ENCODE measurements at regions not wholly inside any gene's neighbourhood (a gene's known extent, or its start where the extent isn't known, plus 50 kb on each side); places are given as distances from the start of the nearest gene placed in this dataset.

- no peak for TF ChIP-seq TSHZ2 (CRISPR knock-in tag; IDR thresholded peaks at IDR 0.05)
- no peak for TF ChIP-seq ZFP30 (CRISPR knock-in tag; IDR thresholded peaks at IDR 0.05)
- TF ChIP-seq SNAI2 (CRISPR knock-in tag; IDR thresholded peaks at IDR 0.05), result no peak
- no peak for TF ChIP-seq TCF4 (CRISPR knock-in tag; IDR thresholded peaks at IDR 0.05; ENCODE audit: borderline replicate concordance)
- no peak for TF ChIP-seq CSDC2 (CRISPR knock-in tag; IDR thresholded peaks at IDR 0.05)
- TF ChIP-seq RARB (CRISPR knock-in tag; IDR thresholded peaks at IDR 0.05), result no peak
- TF ChIP-seq ZNF565 (CRISPR knock-in tag; conservative IDR thresholded peaks at IDR 0.05; ENCODE audit: low read depth), result no peak
- no peak for TF ChIP-seq OSR1 (CRISPR knock-in tag; IDR thresholded peaks at IDR 0.05)
- no peak for TF ChIP-seq PPARA (CRISPR knock-in tag; IDR thresholded peaks at IDR 0.05; ENCODE audit: borderline replicate concordance)
- TF ChIP-seq ZC3H10 (CRISPR knock-in tag; IDR thresholded peaks at IDR 0.05), result no peak
These were observed 76.9 kb downstream of the RHOB start (continued) for GRCh38 chr2:20523799-20524187.

- TF ChIP-seq ARNTL (CRISPR knock-in tag; IDR thresholded peaks at IDR 0.05; ENCODE audit: borderline replicate concordance, low read depth) (no peak), CSDC2 (CRISPR knock-in tag; IDR thresholded peaks at IDR 0.05) (no peak), OSR1 (CRISPR knock-in tag; IDR thresholded peaks at IDR 0.05) (no peak), TSHZ2 (CRISPR knock-in tag; IDR thresholded peaks at IDR 0.05) (no peak), CREB5 (CRISPR knock-in tag; IDR thresholded peaks at IDR 0.05; ENCODE audit: low read depth) (no peak), ZNF8 (CRISPR knock-in tag; IDR thresholded peaks at IDR 0.05) (no peak), BACH2 (CRISPR knock-in tag; IDR thresholded peaks at IDR 0.05; ENCODE audit: borderline replicate concordance) (no peak), RARB (CRISPR knock-in tag; IDR thresholded peaks at IDR 0.05) (no peak)
- no peak for ATAC-seq
These were observed 77.7 kb downstream of the RHOB start for GRCh38 chr2:20524412-20525040.

GRCh38 chr2:20525041-20526035 lies 78.5 kb downstream of the RHOB start:
- peak; percentile 28 for ATAC-seq
- no peak for TF ChIP-seq ZC3H10 (CRISPR knock-in tag; IDR thresholded peaks at IDR 0.05)
- no peak for TF ChIP-seq CREB5 (CRISPR knock-in tag; IDR thresholded peaks at IDR 0.05; ENCODE audit: low read depth)
- TF ChIP-seq PATZ1 (CRISPR knock-in tag; IDR thresholded peaks at IDR 0.05; ENCODE audit: borderline replicate concordance), result no peak
- no peak for TF ChIP-seq CSRNP3 (CRISPR knock-in tag; IDR thresholded peaks at IDR 0.05)
- no peak for TF ChIP-seq PPARA (CRISPR knock-in tag; IDR thresholded peaks at IDR 0.05; ENCODE audit: borderline replicate concordance)
- no peak for TF ChIP-seq ZNF565 (CRISPR knock-in tag; conservative IDR thresholded peaks at IDR 0.05; ENCODE audit: low read depth)
- no peak for TF ChIP-seq OSR1 (CRISPR knock-in tag; IDR thresholded peaks at IDR 0.05)
- no peak for TF ChIP-seq ZFP30 (CRISPR knock-in tag; IDR thresholded peaks at IDR 0.05)
- TF ChIP-seq TSHZ2 (CRISPR knock-in tag; IDR thresholded peaks at IDR 0.05), result no peak
- no peak for TF ChIP-seq CSDC2 (CRISPR knock-in tag; IDR thresholded peaks at IDR 0.05)
- TF ChIP-seq GLIS3 (CRISPR knock-in tag; IDR thresholded peaks at IDR 0.05), result no peak
- no peak for TF ChIP-seq ZNF70 (CRISPR knock-in tag; IDR thresholded peaks at IDR 0.05)
- TF ChIP-seq ESRRG (CRISPR knock-in tag; IDR thresholded peaks at IDR 0.05), result no peak

All from SK-N-SH treated with all-trans-retinoic acid at 6 μM for 48 hours (cell line).